GM23248 (cell line): ENCODE measurements at regions not wholly inside any gene's neighbourhood (a gene's known extent, or its start where the extent isn't known, plus 50 kb on each side); places are given as distances from the start of the nearest gene placed in this dataset.

ENCODE experiments used
- EZH2 ChIP-seq: fragments of 200-600 bp; sonication (generic); IDR thresholded peaks from 2 replicates; pipeline ENCODE4 v1.6.1; 2018; ENCODE audit warnings: antibody characterized with exemption, mild to moderate bottlenecking; ENCODE audit not compliant: insufficient read depth, poor library complexity, severe bottlenecking
- EZH2phosphoT487 ChIP-seq: fragments of 200-600 bp; sonication (generic); IDR thresholded peaks from 2 replicates; pipeline ENCODE4 v1.6.1; 2018; ENCODE audit warnings: antibody characterized with exemption, moderate library complexity, mild to moderate bottlenecking, low read depth; ENCODE audit not compliant: insufficient read depth

GRCh38 chr4:136755531-136755916 lies 776.8 kb downstream of the PCDH18 start:
- TF ChIP-seq EZH2, result no peak
- no peak for TF ChIP-seq EZH2phosphoT487
